Astrocyte (in vitro differentiated cells and primary cell): ENCODE measurements at regions not wholly inside any gene's neighbourhood (a gene's known extent, or its start where the extent isn't known, plus 50 kb on each side); places are given as distances from the start of the nearest gene placed in this dataset.

Experiments used
- DNase-seq: peaks from one replicate; pipeline ENCODE4 v3.0.0-alpha.2; 2010; ENCODE audit warnings: low read depth
- FAIRE-seq: peaks from 2 replicates; lab custom pipeline; 2011; peaks lifted over from hg19 to GRCh38; lab: Jason Lieb, UNC
- H2AFZ ChIP-seq: 2 replicates; pipeline ENCODE4 v1.6.0; 2012; ENCODE audit warnings: low read depth, low read length, inconsistent platforms
- H3K27ac ChIP-seq: 2 replicates; pipeline ENCODE4 v1.5.1; 2011; ENCODE audit warnings: low read depth, low read length, inconsistent platforms
- H3K27me3 ChIP-seq: 2 replicates; pipeline ENCODE4 v1.6.0; 2011; ENCODE audit warnings: low read length, inconsistent platforms; ENCODE audit not compliant: insufficient read depth
- H3K36me3 ChIP-seq: 2 replicates; pipeline ENCODE4 v1.5.1; 2011; ENCODE audit warnings: low read length, inconsistent platforms; ENCODE audit not compliant: insufficient read depth
- H3K4me1 ChIP-seq: 2 replicates; pipeline ENCODE4 v1.5.1; 2011; ENCODE audit warnings: low read length, inconsistent platforms; ENCODE audit not compliant: insufficient read depth
- H3K4me2 ChIP-seq: 2 replicates; pipeline ENCODE4 v1.6.0; 2012; ENCODE audit warnings: low read length, inconsistent platforms
- H3K4me3 ChIP-seq: 2 replicates; pipeline ENCODE4 v1.5.1; 2011; ENCODE audit warnings: low read depth, mild to moderate bottlenecking, low read length, inconsistent platforms; ENCODE audit not compliant: insufficient read depth
- H3K79me2 ChIP-seq: 2 replicates; pipeline ENCODE4 v1.6.0; 2012; ENCODE audit warnings: mild to moderate bottlenecking, low read length, inconsistent platforms; ENCODE audit not compliant: insufficient read depth
- H3K9ac ChIP-seq: 2 replicates; pipeline ENCODE4 v1.6.0; 2012; ENCODE audit warnings: mild to moderate bottlenecking, low read length, inconsistent platforms
- H3K9me3 ChIP-seq: 2 replicates; pipeline ENCODE4 v1.5.1; 2012; ENCODE audit warnings: low read depth, mild to moderate bottlenecking, low read length, inconsistent platforms; ENCODE audit not compliant: insufficient read depth
- H4K20me1 ChIP-seq: 2 replicates; pipeline ENCODE4 v1.6.0; 2012; ENCODE audit warnings: low read length, inconsistent platforms; ENCODE audit not compliant: insufficient read depth
- H3K27ac Mint-ChIP-seq: one replicate; pipeline ENCODE4 v1.8.0; 2021; ENCODE audit warnings: mild to moderate bottlenecking, mixed read lengths; ENCODE audit not compliant: unreplicated experiment
- H3K27me3 Mint-ChIP-seq: one replicate; pipeline ENCODE4 v1.8.0; 2021; ENCODE audit warnings: low read depth, mixed read lengths; ENCODE audit not compliant: unreplicated experiment
- H3K36me3 Mint-ChIP-seq: one replicate; pipeline ENCODE4 v1.8.0; 2021; ENCODE audit warnings: low read depth, mixed read lengths; ENCODE audit not compliant: unreplicated experiment
- H3K4me1 Mint-ChIP-seq: one replicate; pipeline ENCODE4 v1.8.0; 2021; ENCODE audit warnings: low read depth, mixed read lengths; ENCODE audit not compliant: unreplicated experiment
- H3K4me3 Mint-ChIP-seq: one replicate; pipeline ENCODE4 v1.8.0; 2021; ENCODE audit warnings: mild to moderate bottlenecking, moderate library complexity, mixed read lengths; ENCODE audit not compliant: unreplicated experiment
- H3K9me3 Mint-ChIP-seq: one replicate; pipeline ENCODE4 v1.8.0; 2021; ENCODE audit warnings: mild to moderate bottlenecking, mixed read lengths; ENCODE audit not compliant: unreplicated experiment
- EZH2 ChIP-seq: IDR thresholded peaks from 2 replicates; pipeline ENCODE4 v1.6.1; 2012; ENCODE audit warnings: mild to moderate bottlenecking, low read length, inconsistent platforms; ENCODE audit not compliant: insufficient read depth
- TF ChIP-seq, protein P1 (sequence below): IDR thresholded peaks from 2 replicates; pipeline ENCODE4 v1.5.1; 2011; ENCODE audit warnings: low read depth, mild to moderate bottlenecking, inconsistent platforms, low read length, moderate library complexity; ENCODE audit not compliant: insufficient read depth

DNA sequence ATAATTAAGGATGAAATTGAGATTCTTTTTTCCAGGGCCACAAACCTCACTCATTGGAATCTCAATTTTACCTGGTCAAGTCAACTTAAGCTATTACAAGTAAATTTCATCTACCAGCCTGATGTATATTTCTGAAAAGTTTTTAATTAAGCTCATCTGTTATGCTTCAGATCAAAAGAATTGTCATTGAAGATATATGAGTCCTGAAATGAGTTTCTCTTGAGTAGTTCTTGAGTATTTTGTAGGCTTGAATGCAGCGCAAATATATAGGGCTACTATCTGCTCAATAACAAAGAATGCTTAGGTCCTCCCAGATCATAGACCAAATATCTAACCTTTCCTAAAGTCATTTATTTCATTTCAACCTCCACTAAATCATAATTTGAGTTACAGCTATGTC lies 482.2 kb upstream of the ST8SIA4 start:
- no peak overlapping the region for H2AFZ ChIP-seq
- no peak overlapping the region for H3K27ac Mint-ChIP-seq

GRCh38 chr5:101370181-101370580 lies 467.1 kb upstream of the ST8SIA4 start:
- Histone ChIP-seq H3K36me3 (no peaks in the 10 kb centered on the region), H3K9ac (no peak overlapping the region), H3K27ac (no peak overlapping the region), H3K4me2 (peak overlapping the region; percentile 52), H3K4me3 (no peak overlapping the region), H3K27me3 (no peaks in the 10 kb centered on the region), H2AFZ (peak overlapping the region; percentile 6), H4K20me1 (no peaks in the 10 kb centered on the region), H3K79me2 (no peaks in the 10 kb centered on the region), H3K4me1 (no peaks in the 10 kb centered on the region), H3K9me3 (no peaks in the 10 kb centered on the region)
- FAIRE-seq (no peak), DNase-seq (no peak)
- Mint-ChIP-seq H3K4me1 (no peaks in the 10 kb centered on the region), H3K9me3 (no peaks in the 10 kb centered on the region), H3K36me3 (no peaks in the 10 kb centered on the region), H3K27ac (no peak overlapping the region), H3K27me3 (no peaks in the 10 kb centered on the region), H3K4me3 (no peak overlapping the region)
- TF ChIP-seq, protein P1, sequence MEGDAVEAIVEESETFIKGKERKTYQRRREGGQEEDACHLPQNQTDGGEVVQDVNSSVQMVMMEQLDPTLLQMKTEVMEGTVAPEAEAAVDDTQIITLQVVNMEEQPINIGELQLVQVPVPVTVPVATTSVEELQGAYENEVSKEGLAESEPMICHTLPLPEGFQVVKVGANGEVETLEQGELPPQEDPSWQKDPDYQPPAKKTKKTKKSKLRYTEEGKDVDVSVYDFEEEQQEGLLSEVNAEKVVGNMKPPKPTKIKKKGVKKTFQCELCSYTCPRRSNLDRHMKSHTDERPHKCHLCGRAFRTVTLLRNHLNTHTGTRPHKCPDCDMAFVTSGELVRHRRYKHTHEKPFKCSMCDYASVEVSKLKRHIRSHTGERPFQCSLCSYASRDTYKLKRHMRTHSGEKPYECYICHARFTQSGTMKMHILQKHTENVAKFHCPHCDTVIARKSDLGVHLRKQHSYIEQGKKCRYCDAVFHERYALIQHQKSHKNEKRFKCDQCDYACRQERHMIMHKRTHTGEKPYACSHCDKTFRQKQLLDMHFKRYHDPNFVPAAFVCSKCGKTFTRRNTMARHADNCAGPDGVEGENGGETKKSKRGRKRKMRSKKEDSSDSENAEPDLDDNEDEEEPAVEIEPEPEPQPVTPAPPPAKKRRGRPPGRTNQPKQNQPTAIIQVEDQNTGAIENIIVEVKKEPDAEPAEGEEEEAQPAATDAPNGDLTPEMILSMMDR = no peak
- TF ChIP-seq EZH2 = no peak

More for the DNA sequence above, 482.2 kb upstream of the ST8SIA4 start:
- Histone ChIP-seq H3K4me3 (no peak overlapping the region), H3K27ac (no peak overlapping the region), H3K4me1 (no peaks in the 10 kb centered on the region), H3K9ac (no peak overlapping the region), H3K36me3 (no peaks in the 10 kb centered on the region), H4K20me1 (no peaks in the 10 kb centered on the region), H3K27me3 (no peaks in the 10 kb centered on the region), H3K79me2 (no peaks in the 10 kb centered on the region), H3K4me2 (no peak overlapping the region), H3K9me3 (no peaks in the 10 kb centered on the region)
- FAIRE-seq (no peak), DNase-seq (no peak)
- Mint-ChIP-seq H3K4me1 (no peaks in the 10 kb centered on the region), H3K27me3 (no peaks in the 10 kb centered on the region), H3K9me3 (no peaks in the 10 kb centered on the region), H3K36me3 (no peaks in the 10 kb centered on the region), H3K4me3 (no peak overlapping the region)
- TF ChIP-seq, protein P1 = no peak
- no peak for TF ChIP-seq EZH2

DNA sequence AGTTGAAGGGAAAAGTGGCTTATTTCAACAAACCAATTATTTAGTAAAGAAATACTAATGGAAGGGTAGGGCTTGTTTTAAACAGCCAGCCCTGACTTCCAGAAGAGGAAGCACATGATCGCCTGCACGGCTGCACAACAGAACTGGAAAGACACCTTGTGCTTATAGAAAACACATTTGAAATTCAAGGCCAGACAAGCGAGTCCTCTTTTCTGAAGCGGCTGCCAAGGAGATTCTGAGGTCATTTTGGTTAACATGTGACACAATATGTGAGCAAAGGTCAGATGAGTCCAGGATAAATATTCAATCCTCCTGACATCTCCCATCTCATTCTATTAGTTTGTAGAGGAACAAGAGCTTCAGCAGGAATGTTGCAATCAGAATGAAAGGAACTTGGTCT lies 461.4 kb upstream of the ST8SIA4 start:
- Histone ChIP-seq H3K27me3 (no peaks in the 10 kb centered on the region), H3K27ac (no peak overlapping the region), H3K4me2 (no peak overlapping the region), H2AFZ (no peak overlapping the region), H3K9me3 (no peaks in the 10 kb centered on the region), H3K79me2 (no peaks in the 10 kb centered on the region), H3K9ac (no peak overlapping the region), H3K4me3 (no peak overlapping the region), H3K4me1 (no peaks in the 10 kb centered on the region), H4K20me1 (no peaks in the 10 kb centered on the region), H3K36me3 (no peaks in the 10 kb centered on the region)
- Mint-ChIP-seq H3K4me1 (no peaks in the 10 kb centered on the region), H3K27me3 (no peaks in the 10 kb centered on the region), H3K9me3 (no peaks in the 10 kb centered on the region), H3K36me3 (no peaks in the 10 kb centered on the region), H3K27ac (no peak overlapping the region), H3K4me3 (no peak overlapping the region)
- DNase-seq (no peak), FAIRE-seq (no peak)
- TF ChIP-seq, protein P1 = no peak
- no peak for TF ChIP-seq EZH2
